HG03025 (cell line): ENCODE measurements at regions not wholly inside any gene's neighbourhood (a gene's known extent, or its start where the extent isn't known, plus 50 kb on each side); places are given as distances from the start of the nearest gene placed in this dataset.
"Not testable (repeated sequence)": the region's sequence is repeated elsewhere in the genome, so short reads cannot be mapped to it uniquely, and the experiment has no call there.

ENCODE experiments used
- ATAC-seq: cut with Tn5 transposase; IDR thresholded peaks from one replicate; pipeline ENCODE4 v1.9.1; 2021; ENCODE audit warnings: mild to moderate bottlenecking, moderate library complexity; ENCODE audit not compliant: unreplicated experiment, low FRiP score

DNA sequence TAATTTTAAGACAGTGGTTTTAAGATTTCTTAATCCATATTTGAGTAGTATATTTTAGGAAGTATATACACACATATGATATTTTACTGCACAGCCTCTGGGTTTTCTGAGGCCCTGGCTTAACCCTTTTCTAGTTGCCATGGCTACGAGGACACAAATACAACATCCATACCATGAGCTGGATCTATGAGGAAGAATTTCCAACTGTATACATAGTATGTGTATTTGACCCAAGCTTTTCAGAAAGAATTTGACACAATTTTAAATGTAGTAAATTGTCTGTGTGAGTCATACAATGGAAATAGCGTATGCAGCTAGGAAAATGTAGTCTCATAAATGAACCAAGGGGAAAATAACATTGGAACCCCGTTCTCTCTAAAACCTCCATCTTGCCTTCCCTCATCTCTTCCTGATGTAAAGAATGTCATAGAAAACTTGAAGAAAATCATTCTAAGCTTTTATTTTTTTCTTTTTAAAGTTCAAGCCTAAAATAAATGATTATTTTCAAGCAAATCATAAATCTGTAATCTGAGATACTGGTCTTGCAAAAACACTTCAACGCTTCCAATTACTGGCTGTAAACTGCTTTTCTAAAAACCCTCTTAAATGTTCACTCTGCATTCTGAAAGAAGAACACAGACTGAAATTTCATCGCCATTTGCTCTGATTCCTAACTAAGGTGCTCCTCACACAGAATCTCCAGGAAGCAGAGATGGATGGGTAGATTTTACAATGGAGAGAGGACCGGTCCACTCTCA, 172.4 kb downstream of the LACC1 start:
- ATAC-seq, result no peak

DNA sequence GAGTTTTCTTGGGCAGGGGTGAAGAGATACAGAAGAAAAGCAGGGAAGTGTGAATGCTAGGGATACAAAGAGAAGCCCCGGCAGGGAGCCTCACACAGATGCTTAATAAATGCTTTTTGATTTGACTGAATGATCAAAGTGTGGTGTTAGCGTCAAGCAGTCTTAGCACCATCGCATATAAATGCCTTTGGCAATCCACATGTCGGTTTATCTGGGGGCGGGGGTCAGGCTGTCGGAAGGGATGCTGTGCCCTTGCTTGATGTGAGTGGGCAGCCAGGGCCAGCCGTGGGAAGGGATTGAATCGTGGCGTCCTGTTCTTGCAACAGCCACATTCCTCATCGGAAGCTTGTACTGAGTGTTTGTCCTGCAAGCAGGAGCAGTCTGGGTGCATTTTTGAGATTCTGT, 173.1 kb downstream of the LACC1 start:
- no peak for ATAC-seq

DNA sequence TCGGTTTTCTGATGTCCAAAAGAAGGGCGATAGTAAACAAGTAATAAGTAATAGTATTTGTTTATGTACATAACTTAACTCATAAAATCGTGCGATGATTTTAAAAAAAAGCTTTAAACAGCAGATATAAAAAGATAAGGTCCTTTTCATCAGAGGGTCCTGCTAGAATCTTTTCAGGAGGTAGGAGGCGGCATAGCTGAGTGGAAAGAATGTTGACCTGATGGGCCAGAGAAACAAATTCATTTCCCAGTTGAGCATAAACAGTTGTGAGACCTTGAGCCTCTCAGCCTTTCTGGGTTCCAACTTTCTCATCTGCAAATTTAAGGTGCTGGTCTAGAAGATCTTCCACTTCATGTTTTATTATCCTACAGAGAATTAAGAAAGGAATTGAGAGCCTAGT, 173.5 kb downstream of the LACC1 start:
- no peak for ATAC-seq

DNA sequence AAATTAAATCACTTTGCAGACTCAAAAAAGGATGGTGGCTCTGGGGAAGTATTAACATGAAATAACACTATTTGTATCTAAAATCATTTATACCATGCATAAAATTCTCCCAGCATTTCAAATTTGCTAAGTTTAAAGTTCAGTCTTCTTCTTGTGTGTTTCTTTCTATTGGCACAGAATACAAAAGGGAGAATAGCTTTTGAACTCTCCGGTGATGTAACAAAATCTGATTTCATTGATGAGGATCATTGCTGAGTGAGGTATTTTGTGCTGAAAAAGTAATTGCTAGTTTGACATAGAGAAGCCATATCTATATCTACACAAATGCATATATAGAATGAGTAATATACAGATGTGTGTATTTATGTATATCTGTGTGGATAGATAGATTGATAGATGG, 174.8 kb downstream of the LACC1 start:
- ATAC-seq, result no peak

DNA sequence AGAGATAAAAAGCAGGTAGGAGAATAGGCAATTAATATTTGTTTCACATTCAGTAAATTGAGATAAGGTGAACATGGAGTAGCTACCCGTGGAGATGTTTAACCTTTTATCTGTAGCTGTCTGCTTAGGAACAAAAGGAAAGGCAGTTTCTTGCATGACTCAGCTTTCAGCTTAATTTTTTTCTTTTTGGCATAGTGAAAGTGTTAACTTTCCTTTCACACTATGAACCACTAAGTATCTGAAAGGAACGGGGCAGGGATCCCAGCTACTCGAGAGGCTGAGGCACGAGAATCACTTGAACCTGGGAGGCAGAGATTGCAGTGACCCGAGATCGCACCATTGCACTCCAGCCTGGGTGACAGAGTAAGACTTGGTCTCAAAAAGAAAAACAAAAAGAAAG, 176.0 kb downstream of the LACC1 start:
- ATAC-seq, result not testable (repeated sequence)

DNA sequence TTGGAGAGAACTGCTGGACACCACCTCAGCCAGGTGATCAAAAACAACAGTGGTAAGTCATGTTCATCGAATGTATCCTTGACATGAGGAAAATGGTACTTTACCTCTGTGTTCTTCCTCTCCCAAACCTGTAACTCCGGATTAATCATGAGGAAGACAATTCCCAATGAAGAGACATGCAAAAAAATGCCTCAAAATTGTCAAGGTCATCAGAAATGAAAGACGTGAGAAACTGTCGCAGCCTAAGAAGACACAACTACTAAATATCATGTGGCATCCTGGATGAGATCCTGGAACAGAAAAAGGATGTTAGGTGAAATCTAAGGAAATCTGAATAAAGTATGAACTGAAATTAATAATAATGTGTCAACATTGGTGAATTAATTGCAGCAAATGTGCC, 178.4 kb downstream of the LACC1 start:
- ATAC-seq, result no peak

DNA sequence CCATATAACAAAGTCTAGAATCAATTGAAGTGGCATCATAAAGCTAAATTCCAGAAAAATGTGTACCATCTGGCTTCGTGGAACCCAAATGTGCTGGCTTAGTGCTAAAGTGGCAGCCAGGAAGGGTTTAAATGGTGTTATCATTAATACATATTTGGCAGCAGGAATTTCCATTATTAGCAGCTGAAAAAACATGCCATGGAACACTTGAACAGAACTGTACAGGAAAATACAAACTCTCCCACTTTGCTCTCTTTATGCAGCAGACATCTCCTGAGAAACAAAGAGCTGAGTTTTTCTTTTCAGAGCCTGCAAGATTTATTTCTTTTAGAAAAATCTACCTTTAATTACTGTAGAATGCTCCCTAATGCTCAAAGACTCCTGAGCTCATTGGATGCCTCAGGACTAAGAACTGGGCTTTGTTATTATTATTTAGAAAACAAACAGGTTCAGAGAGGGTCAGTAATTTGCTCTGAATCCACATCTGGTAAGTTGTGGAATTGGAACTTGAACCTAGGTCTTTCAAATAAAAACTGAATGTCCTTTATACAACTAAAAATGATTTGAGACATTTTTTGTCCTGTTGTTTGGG, 179.0 kb downstream of the LACC1 start:
- ATAC-seq, result no peak

DNA sequence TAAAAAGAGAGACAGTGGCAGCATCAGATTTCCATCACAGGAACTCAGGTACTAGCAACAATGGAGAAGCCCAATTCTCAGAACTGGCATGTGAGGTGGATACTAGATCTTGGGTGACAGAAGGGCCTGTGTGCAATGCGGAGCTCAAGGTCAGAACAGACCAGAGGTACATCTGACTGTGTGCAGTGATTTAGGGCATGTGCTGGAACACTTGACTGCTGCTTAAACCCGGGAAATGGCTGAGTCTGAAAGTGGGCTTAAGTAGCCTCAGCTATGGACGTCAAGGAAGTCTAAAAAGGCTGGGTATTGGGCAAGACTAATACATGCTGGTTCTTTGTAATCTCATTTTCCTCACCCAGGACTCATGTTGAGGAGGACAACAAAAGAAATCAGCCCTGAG, 182.2 kb downstream of the LACC1 start:
- ATAC-seq, result no peak

DNA sequence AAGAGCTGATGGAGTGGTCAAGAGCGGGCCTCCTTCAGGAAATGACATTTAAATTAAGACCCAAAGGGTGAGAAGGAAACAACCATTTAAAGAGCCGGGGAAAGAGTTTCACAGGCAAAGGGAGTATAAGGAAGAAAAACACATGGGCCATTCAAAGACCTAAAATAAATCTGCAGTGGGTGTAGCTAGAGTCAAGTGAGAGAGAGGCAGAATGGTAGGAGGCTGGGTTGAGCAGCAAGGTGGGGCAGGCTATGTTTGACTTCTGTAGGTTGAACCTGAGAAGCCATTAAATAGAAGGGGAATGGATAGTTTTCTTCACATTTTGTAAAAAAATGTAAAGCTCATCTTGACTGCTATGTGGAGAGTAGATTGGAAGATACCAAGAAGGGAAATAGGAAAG, 183.8 kb downstream of the LACC1 start:
- ATAC-seq, result no peak

DNA sequence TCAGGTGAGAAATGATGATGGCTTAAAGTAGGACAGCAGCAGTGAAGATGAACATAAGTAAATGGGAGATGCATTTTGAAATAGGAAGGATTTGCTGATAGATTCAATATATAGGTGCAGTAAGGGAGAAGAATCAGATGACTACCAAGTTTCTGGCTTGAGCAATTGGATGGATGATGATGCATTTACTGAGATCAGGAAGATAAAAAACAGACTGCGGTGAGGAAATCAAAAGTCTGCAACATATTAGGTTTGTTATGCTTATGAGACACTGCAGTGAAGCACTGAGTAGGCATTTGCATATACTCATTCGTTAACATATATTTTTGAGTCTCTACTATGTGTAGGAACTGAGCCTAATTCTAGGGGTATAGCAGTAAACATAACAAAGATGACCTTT, 184.2 kb downstream of the LACC1 start:
- ATAC-seq, result no peak

DNA sequence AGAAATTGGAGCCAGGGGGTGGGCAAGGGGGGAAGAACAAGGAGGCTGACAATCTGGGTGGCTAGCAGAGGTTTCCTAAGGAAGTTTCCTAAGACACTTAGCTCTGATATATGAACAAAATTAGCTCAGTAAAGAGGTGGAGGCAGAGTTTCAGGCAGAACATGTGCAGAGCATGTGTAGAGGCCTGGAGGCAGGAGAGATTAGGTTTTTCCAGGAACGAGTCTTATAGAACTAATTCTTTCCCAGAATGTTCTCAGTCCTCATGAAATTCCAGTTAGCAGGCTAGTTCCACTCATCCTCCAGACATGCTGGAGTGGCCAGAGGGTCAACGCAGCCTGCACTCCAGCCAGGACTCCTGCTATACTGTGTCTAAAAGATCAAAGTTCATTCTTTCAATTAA, 184.7 kb downstream of the LACC1 start:
- no peak for ATAC-seq

DNA sequence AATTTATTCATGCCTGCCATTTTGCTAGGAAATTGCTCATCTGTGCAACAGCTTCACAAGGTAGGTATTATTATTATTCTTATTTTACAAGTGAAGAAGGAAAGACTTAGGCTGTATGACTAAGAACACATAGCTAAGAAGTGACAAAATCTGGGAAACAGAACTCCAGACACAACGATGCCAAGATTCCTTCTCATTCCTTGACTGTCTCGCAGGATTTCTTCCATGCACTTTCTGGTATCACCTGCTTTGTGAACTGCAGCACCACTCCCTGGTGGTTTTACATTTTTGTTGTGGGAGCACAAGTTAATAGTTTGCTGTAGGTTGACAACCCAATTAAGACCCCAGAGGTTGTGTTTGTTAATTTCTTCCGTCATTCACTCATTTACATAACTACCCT, 188.5 kb downstream of the LACC1 start:
- ATAC-seq, result no peak

DNA sequence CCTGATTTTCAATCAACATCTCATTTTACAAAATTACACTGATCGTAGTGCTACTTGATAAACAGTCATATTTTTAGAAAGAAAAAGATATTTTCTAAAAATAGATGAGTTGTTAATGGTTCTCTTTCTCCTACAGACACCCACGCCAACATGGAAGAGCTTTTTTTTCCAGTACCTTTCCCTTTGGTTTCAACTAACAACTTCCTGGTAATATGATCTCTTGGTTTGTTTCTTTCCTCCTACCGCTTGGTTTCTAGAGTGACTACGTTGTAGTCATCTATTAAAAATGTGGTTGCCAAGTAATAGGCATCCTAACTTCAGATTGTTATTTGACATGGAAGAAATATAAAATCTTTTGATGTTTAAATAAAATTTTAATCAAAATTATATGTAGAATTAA, 189.0 kb downstream of the LACC1 start:
- no peak for ATAC-seq

DNA sequence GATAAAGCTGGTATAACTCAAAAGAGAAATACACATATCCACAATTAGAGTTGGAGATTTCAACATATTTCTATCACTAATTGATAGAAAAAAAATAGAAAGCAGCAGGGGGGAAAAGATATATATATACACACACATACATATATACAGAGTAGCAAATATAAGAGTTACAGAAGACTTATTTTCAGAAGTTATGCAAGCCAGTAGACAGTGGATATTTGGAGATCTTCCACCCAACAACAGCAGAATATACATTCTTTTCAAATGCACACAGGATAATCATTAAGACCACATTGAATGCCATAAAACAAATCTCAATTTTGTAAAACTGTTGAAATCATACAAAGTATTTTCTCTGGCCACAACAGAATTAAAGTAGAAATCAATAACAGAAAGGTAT, 192.8 kb downstream of the LACC1 start:
- no peak for ATAC-seq

DNA sequence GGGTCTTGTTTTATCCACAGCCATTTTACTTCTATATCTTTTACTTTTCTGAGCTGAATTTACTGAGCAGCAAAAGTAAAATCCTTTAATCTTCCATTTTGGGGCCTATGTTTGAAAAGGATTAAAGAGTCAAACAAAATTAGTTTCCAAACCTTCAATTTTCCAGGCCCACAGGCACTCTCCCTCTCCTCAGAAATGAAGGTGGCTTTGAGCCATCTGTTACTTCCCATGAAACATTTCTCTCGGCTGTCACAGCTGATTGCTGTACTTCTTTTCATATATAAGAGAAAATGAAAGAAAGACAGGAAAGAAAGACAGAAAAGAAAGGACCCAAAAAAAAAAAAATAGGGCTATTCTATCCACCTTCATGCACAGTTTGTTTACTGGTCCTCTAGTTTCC, 194.9 kb downstream of the LACC1 start:
- ATAC-seq, result no peak

DNA sequence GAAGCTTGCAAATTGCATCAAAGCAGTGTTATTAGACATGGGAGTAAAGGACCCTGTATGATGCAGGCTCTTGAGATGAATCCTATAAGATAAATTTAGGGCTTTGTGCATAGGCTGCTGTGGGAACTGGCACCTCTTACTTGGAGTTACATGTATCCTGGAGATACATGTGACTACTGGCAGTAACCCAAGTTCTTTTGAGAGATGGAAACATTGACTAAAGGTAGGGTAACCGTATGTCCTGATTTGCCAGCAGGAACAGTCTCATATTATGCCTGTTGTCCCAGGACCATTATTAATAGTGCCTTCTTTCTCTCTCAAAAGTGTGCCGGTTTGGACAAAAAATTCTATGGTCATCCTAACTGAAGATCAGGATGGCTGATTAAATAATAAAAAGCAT, 195.4 kb downstream of the LACC1 start:
- ATAC-seq, result no peak

DNA sequence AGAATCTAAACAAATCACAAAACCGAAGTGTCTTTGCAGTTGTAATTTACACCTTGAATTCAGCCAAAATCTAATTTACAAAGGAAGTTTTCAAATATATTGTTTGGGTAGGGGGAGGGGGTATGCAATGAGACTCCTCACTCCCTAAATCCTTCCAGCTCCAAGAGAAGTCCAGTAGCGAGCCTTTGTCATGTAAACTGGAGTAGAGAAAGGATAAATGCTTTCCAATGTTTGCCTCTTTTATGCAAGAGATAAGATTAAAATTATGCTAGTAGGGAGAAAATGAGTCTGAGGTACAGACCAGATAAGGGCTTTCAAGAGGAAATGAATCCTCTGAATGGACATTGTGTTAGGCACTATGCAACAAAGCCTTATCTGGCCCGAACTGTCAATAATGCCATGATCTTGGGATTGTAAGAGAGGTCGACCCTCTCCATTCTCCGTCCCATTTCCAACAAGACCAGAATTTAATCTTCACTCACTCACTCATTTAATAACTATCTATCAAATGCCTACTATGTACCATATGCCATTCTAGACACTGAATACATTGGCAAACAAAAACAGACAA, 199.2 kb downstream of the LACC1 start:
- ATAC-seq, result no peak

DNA sequence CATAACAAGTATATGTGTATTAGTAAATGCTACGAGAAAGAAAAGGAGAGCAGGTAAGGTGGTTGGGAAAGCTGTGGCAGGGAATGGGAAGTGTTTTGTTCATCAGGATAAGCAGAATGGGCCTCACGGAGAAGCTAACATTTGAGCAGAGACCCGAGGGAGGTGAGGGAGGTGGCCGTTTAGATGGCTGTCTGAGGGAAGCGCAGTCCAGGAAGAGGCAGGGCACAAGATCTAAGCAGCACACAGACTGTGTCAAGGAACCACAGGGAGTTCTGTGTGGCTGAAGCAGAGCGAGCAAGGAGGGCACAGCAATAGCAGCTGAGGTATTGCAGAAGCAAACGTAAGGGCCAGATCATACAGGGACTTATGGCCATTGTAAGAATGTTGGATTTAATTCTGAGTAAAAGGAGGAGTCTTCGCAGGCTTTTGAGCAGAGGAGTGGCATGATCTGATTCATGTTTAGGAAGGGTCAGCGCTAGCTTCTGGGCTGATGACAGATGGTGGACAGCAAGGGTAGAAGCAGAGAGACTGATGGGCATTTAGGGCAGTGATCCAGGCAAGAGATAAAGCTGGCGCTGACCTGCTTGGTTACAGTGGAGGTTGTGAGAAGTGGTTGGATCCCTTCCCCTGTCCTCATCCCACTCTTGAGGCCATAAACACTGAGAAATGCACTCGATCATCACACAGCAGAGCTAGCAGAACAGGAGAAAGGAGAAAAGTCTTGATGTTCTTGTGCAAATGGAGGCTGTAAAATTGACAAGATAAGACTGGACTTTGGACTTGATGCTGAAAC, 199.9 kb downstream of the LACC1 start:
- no peak for ATAC-seq

DNA sequence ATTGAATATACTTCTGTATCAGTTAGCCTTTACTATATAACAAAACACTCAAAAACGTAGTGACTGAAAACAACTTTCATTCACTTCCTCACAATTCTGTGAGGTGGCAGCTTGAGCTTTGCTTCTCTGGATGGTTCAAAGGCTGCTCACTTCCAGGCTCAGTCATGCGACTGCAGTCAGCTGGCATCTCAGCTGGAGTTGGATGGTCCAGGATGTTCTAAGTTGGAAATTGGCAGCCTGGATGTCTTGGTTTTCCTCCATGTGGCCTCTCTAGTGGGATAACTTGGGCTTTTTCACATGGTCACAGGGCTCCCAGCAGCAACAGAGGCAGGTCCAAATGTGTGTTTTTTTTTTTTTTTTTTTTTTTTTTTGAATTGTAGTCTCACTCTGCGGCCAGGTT, 204.4 kb downstream of the LACC1 start:
- ATAC-seq, result no peak

DNA sequence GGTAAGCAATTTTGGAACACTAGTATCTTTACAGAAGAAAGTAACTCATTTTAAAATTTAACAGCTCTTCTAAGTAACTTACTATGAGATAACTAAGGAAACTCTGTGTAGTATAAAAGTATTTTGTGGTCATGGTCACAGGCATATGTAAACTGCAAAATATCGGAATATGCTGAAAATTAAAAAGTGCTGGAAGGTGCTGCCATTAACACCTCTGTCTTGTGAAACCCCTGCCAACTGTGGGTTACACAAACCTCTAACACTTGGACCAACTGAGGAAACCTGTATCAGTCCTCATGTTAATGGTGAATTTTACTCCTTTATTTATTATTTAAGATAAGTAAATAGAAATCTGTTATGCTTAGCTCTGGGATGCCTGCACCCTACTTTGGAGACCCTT, 206.7 kb downstream of the LACC1 start:
- ATAC-seq, result no peak

DNA sequence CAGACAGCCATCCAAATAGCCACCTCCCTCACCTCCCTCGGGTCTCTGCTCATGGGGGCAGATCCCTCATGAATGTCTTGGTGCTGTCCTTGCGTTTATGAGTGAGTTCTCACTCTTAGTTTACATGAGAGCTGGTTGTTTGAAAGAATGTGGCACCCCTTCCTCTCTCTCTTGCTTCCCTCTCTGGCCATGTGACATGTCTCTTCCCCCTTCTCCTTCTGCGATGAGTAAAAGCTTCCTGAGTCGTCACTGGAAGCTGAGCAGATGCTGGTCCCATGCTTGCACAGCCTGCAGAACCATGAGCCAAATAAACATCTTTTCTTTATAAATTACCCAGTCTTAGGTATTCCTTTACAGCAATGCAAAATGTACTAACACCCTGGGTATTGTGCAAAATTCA, 208.7 kb downstream of the LACC1 start:
- no peak for ATAC-seq
